Activated CD8-positive, alpha-beta T cell treated with anti-CD3 and anti-CD28 coated beads for 36 hours (primary cell): ENCODE measurements at regions not wholly inside any gene's neighbourhood (a gene's known extent, or its start where the extent isn't known, plus 50 kb on each side); places are given as distances from the start of the nearest gene placed in this dataset.

Experiments used
- ATAC-seq: fragments of 200-7000 bp; cut with Tn5 transposase; one replicate; pipeline ENCODE4 v1.10.0; 2021; ENCODE audit warnings: mild to moderate bottlenecking, moderate library complexity
- CTCF ChIA-PET: fragments of 350-600 bp; sonication (Branson Sonifier 250); formaldehyde crosslinking; loops from one replicate; lab custom pipeline; 2021; ENCODE audit warnings: antibody characterized with exemption; lab: Charles Lee
- POLR2A ChIA-PET: fragments of 350-600 bp; sonication (Branson Sonifier 250); formaldehyde crosslinking; loops from one replicate; lab custom pipeline; 2021; ENCODE audit warnings: antibody characterized with exemption; lab: Charles Lee
- DNase-seq: peaks from one replicate; pipeline ENCODE4 v3.0.0-alpha.2; 2020
- H3K27ac Mint-ChIP-seq: one replicate; pipeline ENCODE4 v1.8.0; 2021; ENCODE audit warnings: mild to moderate bottlenecking, mixed read lengths
- H3K27me3 Mint-ChIP-seq: one replicate; pipeline ENCODE4 v1.8.0; 2021; ENCODE audit warnings: mixed read lengths
- H3K36me3 Mint-ChIP-seq: one replicate; pipeline ENCODE4 v1.8.0; 2021; ENCODE audit warnings: low read depth, mixed read lengths
- H3K4me1 Mint-ChIP-seq: one replicate; pipeline ENCODE4 v1.8.0; 2021; ENCODE audit warnings: low read depth, mixed read lengths
- H3K4me3 Mint-ChIP-seq: one replicate; pipeline ENCODE4 v1.8.0; 2021; ENCODE audit warnings: mild to moderate bottlenecking, moderate library complexity, mixed read lengths
- H3K9me3 Mint-ChIP-seq: one replicate; pipeline ENCODE4 v1.8.0; 2021; ENCODE audit warnings: mixed read lengths
- CTCF ChIP-seq: fragments of 200-600 bp; IDR thresholded peaks from one replicate; pipeline ENCODE4 v1.8.0; 2022; ENCODE audit warnings: antibody characterized with exemption, mild to moderate bottlenecking
- intact Hi-C: fragments of 100-400 bp; cut with micrococcal nuclease; formaldehyde crosslinking; loops from one replicate; pipeline ENCODE4 v1.10.0; 2022

- H3K4me1 Mint-ChIP-seq: no peaks in the 10 kb centered on the region
- CTCF ChIA-PET: interaction anchor here (1.2 to 1.5 kb wide), 2 partner anchors 202 to 225 kb away, joined by 3 to 4 read pairs; no protein-coding TSS in a partner anchor
- DNase-seq (no peak), ATAC-seq (no peak)
- no peak for TF ChIP-seq CTCF
- POLR2A ChIA-PET: no interaction called here
- no peaks in the 10 kb centered on the region for H3K9me3 Mint-ChIP-seq
- H3K4me3 Mint-ChIP-seq: no peak overlapping the region
- intact Hi-C loops: no loop called here
- H3K36me3 Mint-ChIP-seq: no peaks in the 10 kb centered on the region
- H3K27ac Mint-ChIP-seq: no peak overlapping the region
- peaks cover 2% of the 10 kb centered on the region for H3K27me3 Mint-ChIP-seq
Measured at GRCh38 chr11:130636722-130637464, 188.4 kb downstream of the ADAMTS15 start.

GRCh38 chr11:130637566-130637965, 189.1 kb downstream of the ADAMTS15 start:
- no peaks in the 10 kb centered on the region for H3K4me1 Mint-ChIP-seq
- H3K36me3 Mint-ChIP-seq: no peaks in the 10 kb centered on the region
- no peak overlapping the region for H3K4me3 Mint-ChIP-seq
- ChIA-PET POLR2A (no interaction called here), CTCF (interaction anchor here (1.5 kb wide), 1 partner anchor 224 kb away, joined by 4 read pairs; no protein-coding TSS in a partner anchor)
- no peak overlapping the region for H3K27ac Mint-ChIP-seq
- DNase-seq: no peak
- intact Hi-C loops: no loop called here
- ATAC-seq: no peak
- no peaks in the 10 kb centered on the region for H3K9me3 Mint-ChIP-seq
- TF ChIP-seq CTCF: no peak
- peaks cover 2% of the 10 kb centered on the region for H3K27me3 Mint-ChIP-seq

GRCh38 chr11:130638033-130638432, 189.6 kb downstream of the ADAMTS15 start:
- CTCF ChIA-PET: no interaction called here
- TF ChIP-seq CTCF: no peak
- no peak overlapping the region for H3K4me3 Mint-ChIP-seq

GRCh38 chr11:130638624-130639023, 190.2 kb downstream of the ADAMTS15 start:
- peaks cover 4% of the 10 kb centered on the region for H3K27me3 Mint-ChIP-seq
- intact Hi-C loops: no loop called here
- CTCF ChIA-PET: no interaction called here

More at GRCh38 chr11:130638033-130638432, 189.6 kb downstream of the ADAMTS15 start:
- DNase-seq (no peak), ATAC-seq (no peak)
- intact Hi-C loops: no loop called here
- Mint-ChIP-seq H3K4me1 (no peaks in the 10 kb centered on the region), H3K36me3 (no peaks in the 10 kb centered on the region), H3K27me3 (peaks cover 4% of the 10 kb centered on the region), H3K27ac (no peak overlapping the region), H3K9me3 (no peaks in the 10 kb centered on the region)
- POLR2A ChIA-PET: no interaction called here

More at GRCh38 chr11:130638624-130639023, 190.2 kb downstream of the ADAMTS15 start:
- H3K36me3 Mint-ChIP-seq: no peaks in the 10 kb centered on the region
- H3K4me3 Mint-ChIP-seq: no peak overlapping the region
- ATAC-seq: no peak
- no peaks in the 10 kb centered on the region for H3K9me3 Mint-ChIP-seq
- no peak for DNase-seq
- no peaks in the 10 kb centered on the region for H3K4me1 Mint-ChIP-seq
- POLR2A ChIA-PET: no interaction called here
- TF ChIP-seq CTCF: no peak
- H3K27ac Mint-ChIP-seq: no peak overlapping the region
